NCI-H2196 (cell line): ENCODE measurements at regions not wholly inside any gene's neighbourhood (a gene's known extent, or its start where the extent isn't known, plus 50 kb on each side); places are given as distances from the start of the nearest gene placed in this dataset.
"Not testable (repeated sequence)": the region's sequence is repeated elsewhere in the genome, so short reads cannot be mapped to it uniquely, and the experiment has no call there.

ENCODE experiments used
- DNase-seq: peaks from one replicate; lab custom pipeline; 2025; ENCODE audit not compliant: unreplicated experiment; lab: John Stamatoyannopoulos, UW

DNA sequence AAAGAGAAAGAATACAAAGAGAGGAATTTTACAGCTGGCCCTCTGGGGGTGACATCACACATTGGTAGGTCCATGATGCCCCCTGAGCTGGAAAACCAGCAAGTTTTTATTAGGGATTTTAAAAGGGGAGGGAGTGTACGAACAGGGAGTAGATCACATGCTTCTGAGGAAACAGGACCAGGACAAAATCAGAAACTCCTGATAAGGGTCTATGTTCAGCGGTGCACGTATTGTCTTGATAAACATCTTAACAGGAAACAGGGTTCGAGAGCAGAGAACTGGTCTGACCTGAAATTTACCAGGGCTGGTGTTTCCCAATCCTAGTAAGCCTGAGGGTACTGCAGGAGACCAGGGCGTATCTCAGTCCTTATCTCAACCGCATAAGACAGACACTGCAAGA is 530.6 kb upstream of the ZNF717 start:
- DNase-seq: not testable (repeated sequence)

GRCh38 chr3:76321614-76322013 is 536.3 kb upstream of the ZNF717 start:
- no peak for DNase-seq

DNA sequence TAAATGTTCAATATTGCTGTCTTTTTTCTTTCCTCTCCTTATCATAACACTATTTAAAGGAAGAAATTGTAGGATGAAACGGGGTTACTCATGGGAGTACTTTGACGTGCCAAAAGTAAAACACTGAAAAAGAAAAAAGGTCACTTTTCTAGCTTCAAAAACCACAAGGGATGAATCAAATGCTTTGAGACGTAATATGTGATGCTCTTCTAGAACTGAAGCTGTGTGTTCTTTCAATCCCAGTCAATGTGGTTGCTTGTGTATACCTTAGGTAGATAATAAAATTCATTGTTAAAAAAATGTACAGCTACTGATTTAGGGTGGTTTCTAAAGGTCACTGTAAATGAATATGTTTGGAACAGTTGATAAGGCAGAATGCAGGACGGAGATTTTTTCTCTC is 538.8 kb upstream of the ZNF717 start:
- no peak for DNase-seq

DNA sequence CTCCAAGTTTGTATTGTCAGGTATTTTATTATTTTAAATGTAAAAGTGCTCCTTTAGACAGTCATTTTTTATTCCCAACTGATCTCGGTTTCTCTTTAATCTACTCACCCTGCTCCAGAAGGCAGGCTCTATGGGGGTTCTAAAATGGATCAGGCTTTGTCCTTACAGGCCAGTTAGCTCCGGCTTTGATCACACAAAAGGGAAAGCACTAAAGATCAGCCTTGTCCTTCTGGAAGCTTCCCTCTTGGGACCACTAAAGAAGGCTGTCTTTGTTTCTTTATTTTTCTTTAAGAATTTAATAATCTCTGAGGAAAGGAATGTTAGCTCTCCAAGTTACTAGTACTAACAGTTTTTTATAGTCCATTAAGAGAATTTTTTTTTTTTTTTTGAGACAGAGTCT is 560.5 kb upstream of the ZNF717 start:
- no peak for DNase-seq

DNA sequence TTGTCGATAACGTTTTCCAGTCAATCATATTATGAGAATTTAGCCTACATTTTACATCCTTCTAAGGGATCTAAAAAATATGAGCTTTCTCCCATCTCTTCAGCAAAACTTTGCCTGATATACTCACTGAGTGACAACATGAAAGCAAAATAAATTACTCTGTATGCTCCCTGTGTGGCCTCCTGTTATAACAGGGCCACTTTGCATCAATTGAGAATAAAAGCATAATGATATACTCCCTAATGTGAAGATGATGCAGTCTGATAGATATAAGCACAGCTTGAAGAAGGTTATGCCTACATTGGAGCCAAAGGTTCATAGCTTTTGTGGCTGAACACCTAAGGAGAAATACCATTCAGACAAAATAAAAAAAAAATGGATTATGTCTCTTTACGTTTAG is 561.3 kb upstream of the ZNF717 start:
- no peak for DNase-seq

DNA sequence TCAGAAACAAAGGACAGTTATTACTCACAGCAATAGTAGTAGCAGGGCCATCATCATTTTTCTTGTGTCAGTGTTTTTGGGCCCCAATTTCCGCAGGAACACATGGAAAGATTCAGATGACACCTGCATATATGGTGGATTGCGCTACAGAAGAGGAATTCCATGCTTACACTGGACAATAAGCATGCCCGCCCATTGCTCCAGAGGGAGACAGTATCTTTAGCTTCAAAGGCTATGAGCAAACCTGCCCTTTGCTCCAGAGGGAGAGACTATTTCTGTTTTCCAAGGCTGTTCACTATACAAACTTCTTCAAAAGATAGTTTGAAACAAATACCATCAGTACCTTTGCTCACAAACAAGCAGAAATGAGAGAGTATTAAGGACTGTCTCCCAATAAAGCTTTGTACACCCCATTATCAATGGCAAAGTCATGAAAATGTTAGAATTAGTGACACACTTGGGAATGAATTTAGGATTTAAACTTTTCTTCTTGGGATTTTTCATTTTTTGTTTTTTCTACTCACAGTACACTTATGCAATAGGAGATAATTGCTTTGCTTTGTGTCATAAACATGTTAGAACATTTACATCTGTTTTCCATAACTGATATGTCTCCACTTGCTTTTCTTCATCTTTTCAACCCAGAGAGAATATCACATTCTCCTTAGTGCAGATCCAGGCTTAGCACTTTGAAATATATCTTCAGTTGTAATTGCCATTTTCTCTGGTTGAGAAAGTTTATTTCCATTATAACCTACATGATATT is 564.5 kb upstream of the ZNF717 start:
- no peak for DNase-seq

DNA sequence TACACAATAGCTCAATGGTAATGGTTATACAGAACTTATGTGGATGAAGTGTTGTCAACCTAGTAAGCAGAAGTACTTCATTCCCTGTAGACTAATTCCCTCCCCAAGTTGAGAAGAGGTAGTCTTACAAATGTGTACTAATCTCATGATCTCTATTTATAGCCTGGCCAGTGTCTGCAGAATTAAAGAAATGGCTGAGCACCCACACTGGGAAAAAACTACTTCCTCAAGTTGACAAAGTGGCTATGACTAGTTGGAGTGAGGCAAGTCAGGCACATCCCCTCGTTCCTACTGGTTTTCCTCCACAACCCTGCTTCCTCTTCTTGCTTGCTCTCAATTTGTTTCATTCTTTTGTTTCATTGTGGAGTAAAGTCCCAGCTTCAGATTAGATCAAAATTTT is 566.7 kb upstream of the ZNF717 start:
- no peak for DNase-seq

- no peak for DNase-seq
Observed at GRCh38 chr3:76352511-76353284, 567.3 kb upstream of the ZNF717 start.

GRCh38 chr3:76353683-76354082 is 568.3 kb upstream of the ZNF717 start:
- DNase-seq: no peak

DNA sequence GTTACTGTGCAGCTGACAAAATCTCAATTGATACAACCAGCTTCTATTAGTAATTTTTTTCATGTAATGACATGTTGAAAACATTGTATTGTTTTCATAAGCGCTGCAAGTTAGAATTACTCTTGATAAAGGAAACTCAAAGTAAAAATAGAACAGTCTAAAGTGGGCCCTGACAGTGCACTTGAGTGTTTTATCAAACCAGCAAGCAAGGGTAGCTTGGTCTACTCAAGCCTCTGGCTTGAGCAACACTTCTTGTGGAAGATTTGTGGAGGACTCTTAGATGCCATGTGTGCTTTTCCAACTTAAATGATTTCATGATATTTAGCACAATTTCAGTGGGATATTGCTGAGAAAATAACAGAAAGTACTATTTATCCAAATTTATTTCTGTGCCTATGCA is 575.7 kb upstream of the ZNF717 start:
- no peak for DNase-seq

DNA sequence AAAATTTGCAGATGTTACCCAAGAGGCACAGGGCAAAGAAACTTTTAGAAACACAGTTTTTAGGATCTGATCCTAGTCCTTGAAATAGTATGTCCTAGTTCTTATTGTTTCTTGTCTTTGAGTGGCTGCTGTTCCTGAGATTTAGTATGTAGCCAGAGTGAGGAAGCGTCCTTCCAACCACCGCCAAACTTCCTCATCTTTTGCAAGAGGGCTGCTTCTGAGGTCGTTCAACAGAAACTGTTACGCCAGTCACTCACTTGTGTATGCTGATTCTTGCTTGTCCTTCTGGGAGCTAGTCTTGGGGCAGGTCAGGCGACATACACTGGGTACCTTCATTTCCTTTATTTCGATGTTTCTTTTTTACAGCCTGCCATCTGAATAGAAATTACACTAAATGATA is 577.3 kb upstream of the ZNF717 start:
- no peak for DNase-seq

DNA sequence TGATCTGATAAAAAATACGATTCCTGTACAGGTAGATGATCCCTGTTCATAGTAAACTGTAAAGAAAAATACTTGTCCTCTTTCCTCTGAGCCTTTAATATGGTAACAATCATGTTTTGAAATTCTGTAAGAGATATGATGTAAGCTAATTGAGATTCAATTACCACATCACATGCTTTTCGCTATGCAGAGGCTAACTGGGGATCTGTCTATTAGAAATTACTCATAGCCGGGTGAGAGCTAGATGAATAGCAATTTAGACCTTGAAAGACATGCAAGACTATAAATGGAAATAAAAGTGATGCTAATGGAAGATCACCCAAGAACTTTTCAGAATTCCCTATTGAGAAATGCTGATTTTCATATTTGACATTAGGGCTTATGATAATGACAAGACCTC is 579.9 kb upstream of the ZNF717 start:
- no peak for DNase-seq

GRCh38 chr3:76367281-76367680 is 581.9 kb upstream of the ZNF717 start:
- DNase-seq: no peak

DNA sequence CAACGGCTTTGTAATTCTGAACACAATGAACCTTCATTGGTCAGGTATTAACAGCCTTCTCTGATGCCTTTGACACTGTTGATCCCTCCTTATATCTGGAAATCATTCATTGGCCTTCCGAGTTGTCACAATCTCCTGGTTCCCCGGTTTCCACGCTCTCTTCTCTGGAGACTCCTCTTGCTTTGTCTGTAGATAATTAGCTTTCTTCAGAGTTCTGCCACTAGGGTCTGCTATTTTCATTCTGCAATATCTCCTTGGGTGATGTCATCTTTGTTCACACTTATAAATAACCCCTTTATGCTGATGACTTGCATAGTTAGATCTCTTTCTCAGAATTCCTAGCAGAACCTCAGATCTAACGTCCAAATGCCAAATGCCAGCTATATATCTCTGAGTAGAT is 583.8 kb upstream of the ZNF717 start:
- DNase-seq: no peak

DNA sequence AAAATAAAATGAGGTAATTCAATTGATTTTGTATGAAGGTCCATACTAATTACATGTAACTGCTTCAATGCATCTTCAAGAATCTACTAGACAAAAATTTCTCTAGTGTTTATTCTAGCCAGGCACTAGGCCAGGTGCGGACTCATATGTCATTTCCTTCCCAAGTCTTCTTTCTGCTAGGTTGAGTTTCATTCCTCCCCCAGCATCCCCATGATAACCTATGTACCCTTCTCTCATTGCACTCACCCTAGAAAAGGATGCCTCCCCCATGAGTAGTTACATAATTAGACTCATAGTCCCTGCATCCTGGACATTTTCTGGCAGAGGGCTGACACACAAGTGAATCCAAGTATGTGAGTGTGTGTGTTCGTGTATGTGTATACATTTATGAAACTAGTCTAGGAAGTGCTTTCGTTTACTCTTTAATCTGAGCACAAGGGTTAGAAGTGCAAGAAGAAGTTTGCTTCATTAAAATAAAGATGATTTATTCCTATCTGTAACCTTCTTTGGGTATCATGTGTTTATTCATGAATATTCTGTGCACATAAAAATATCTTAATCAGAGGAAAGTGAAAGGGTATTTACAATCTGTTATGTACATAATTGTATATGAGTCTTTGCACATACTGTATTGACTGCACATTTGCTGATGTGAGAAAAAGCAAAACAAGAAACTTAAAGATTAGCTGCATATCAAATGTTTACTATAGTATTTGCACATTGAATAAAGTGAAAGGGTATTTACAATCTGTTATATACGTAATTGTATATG is 585.6 kb upstream of the ZNF717 start:
- no peak for DNase-seq

DNA sequence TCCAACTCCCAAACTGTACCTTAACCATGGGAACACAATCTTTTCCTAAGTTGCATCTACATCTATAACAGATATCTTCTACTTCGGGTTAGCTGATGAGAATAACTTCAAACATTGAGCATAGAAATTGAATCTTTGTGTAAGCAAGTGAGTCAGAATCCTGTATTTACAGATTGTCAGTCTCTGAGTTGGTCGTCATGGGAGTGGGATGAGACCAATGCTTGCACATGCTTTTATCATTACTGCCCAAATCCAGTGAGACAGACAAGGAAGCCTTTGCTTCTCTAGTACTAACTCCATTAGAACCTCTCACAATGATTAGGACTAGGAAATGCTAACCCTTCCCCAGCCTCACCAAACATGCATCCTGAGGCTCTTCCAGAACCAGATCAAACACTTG is 587.1 kb upstream of the ZNF717 start:
- no peak for DNase-seq

- no peak for DNase-seq
Observed at GRCh38 chr3:76377074-76377473, 591.7 kb upstream of the ZNF717 start.

GRCh38 chr3:76378789-76379188 is 593.4 kb upstream of the ZNF717 start:
- no peak for DNase-seq

DNA sequence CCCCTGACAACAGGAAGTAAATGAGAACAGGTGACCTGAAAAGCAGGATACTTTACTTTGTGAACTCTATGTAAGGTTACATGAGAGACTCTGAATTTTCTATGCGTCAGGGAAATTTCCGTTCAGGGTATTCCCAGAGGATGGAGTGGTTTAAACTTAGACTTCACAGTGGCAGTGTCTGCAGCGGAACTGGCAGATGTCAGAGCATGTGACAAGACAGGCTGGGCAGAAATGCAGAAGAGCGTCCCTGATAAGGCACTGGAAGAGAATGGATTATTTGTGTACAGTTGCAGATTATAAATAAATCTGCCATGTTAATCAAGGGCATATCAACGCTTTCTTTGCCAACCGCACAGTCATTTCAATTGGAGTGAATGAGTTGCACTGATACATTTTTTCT is 598.4 kb upstream of the ZNF717 start:
- DNase-seq: no peak

- no peak for DNase-seq
Observed at GRCh38 chr3:76387000-76387399, 601.7 kb upstream of the ZNF717 start.

DNA sequence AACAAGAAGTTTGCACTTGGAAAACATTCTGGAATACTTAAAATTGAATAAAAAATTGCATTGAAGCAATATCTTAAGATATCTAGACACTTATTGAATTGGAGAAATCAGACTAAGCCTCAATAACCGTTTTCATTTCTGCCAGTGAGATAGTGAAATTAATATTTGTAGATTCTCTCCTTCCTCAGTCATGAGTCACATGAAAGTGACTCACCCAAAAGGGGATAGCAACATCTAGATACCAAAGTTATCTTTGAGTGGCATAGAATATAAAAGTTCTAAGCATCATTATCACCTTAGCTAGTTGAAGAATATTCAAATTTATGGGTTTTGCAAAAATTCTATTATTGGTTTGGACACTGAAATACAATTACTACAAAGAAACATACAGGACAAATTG is 614.8 kb upstream of the ZNF717 start:
- DNase-seq: no peak

DNA sequence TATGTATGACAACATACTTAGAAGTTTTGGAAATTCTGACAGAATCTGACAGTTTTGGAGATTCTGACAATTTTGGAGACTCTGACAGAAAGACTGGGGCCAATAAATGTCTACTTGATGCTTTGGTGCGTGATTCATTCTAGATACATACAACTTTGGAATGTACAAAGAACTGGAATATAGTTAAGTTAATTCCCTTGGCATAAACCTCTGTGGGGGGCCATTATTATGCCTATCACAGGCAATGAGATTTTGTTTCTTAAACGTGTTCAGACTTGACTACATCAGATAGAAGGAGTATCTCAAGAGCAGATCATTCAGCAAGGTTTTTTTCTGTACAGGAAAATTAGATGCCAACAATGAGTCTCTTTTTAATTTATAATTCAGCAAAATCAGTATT is 617.6 kb upstream of the ZNF717 start:
- DNase-seq: no peak
